GM06990 (cell line): ENCODE measurements at regions not wholly inside any gene's neighbourhood (a gene's known extent, or its start where the extent isn't known, plus 50 kb on each side); places are given as distances from the start of the nearest gene placed in this dataset.
"Not testable (repeated sequence)": the region's sequence is repeated elsewhere in the genome, so short reads cannot be mapped to it uniquely, and the experiment has no call there.

Experiments used
- DNase-seq: peaks from one replicate; pipeline ENCODE4 v3.0.0-alpha.2; 2011; ENCODE audit not compliant: insufficient read length; ENCODE audit errors: extremely low read depth
- H3K27me3 ChIP-seq: replicated peaks from 2 replicates; pipeline ENCODE4 v1.6.0; 2011; ENCODE audit warnings: low read length; ENCODE audit not compliant: control insufficient read depth, insufficient read depth
- H3K36me3 ChIP-seq: 2 replicates; pipeline ENCODE4 v1.5.1; 2011; ENCODE audit warnings: low read length; ENCODE audit not compliant: control insufficient read depth, insufficient read depth
- H3K4me3 ChIP-seq: replicated peaks from 2 replicates; pipeline ENCODE4 v1.5.1; 2011; ENCODE audit warnings: low read depth, mild to moderate bottlenecking, control low read depth, low read length
- TF ChIP-seq, protein P1 (sequence below): IDR thresholded peaks from 2 replicates; pipeline ENCODE4 v1.5.1; 2011; ENCODE audit warnings: low read length, control low read depth, mild to moderate bottlenecking, inconsistent platforms; ENCODE audit not compliant: insufficient read depth, poor library complexity, severe bottlenecking

DNA sequence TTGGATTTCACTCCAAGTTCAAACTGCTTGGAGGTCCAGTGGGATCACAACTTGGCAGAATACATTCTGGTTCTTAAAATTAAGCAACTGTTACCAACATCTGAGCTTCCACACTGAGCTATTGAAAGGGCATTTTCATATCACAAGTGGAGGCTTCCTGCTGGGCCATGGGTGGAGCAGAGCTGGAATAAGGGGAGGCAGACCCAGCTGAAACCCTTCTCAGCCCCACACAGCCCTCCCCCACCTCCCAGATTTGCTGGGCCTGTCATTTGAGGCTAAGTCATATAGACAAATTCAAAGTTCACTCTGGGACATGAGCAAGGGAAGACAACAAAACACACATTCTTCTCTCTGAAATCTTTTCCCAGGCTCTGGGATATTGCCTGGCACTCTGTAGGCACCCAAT, 79.9 kb downstream of the ACTL7B start:
- DNase-seq = no peak
- H3K27me3 ChIP-seq = no peaks in the 10 kb centered on the region
- H3K36me3 ChIP-seq = no peaks in the 10 kb centered on the region
- H3K4me3 ChIP-seq = no peak overlapping the region
- TF ChIP-seq, protein P1, sequence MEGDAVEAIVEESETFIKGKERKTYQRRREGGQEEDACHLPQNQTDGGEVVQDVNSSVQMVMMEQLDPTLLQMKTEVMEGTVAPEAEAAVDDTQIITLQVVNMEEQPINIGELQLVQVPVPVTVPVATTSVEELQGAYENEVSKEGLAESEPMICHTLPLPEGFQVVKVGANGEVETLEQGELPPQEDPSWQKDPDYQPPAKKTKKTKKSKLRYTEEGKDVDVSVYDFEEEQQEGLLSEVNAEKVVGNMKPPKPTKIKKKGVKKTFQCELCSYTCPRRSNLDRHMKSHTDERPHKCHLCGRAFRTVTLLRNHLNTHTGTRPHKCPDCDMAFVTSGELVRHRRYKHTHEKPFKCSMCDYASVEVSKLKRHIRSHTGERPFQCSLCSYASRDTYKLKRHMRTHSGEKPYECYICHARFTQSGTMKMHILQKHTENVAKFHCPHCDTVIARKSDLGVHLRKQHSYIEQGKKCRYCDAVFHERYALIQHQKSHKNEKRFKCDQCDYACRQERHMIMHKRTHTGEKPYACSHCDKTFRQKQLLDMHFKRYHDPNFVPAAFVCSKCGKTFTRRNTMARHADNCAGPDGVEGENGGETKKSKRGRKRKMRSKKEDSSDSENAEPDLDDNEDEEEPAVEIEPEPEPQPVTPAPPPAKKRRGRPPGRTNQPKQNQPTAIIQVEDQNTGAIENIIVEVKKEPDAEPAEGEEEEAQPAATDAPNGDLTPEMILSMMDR = no peak

DNA sequence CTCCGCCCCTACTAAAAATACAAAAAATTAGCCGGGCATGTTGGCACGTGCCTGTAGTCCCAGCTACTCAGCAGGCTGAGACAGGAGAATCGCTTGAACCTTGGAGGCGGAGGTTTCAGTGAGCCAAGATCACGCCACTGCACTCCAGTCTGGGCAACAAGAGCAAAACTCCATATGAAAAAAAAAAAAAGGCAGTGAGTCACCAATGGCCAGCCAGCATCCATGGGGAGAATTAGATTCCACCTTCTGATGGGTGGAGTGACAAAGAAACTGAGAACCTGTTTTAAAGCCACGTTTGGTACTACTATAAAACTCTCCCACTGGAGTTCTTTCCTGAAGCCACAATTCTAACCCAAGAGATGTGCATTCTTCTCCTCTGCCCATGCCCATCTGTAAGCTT, 81.7 kb downstream of the ACTL7B start:
- H3K4me3 ChIP-seq, H3K27me3 ChIP-seq, DNase-seq, H3K36me3 ChIP-seq: not testable (repeated sequence)

DNA sequence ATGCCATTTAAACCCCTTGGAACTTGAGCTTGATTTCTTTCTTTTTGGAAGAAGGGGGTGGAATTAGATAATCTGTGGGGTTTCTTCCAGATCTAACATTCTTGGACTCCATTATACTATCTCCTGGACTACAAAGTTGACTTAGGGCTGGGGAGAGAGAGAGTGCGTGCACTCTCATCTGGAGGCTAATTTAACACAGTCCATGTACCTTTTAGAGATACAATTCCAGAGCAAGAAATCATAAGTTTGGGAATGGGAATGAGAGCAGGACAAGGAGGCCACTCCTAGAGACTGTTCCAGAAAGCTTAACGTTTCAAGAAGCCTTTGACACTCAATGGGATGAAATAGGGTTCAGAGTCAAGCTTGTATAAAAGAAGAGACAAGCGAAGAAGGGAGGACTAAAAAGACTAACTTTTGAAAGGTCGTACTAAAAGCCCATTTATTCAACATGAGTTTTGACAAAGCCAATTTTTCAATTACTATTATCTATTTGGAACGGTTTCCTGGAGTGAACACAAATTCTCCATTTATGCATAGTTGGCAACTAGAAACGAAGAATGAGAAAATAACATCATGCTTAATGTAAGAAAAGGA, 83.4 kb downstream of the ACTL7B start:
- no peak for DNase-seq
- TF ChIP-seq, protein P1 = no peak
- H3K36me3 ChIP-seq = no peaks in the 10 kb centered on the region
- no peaks in the 10 kb centered on the region for H3K27me3 ChIP-seq
- no peak overlapping the region for H3K4me3 ChIP-seq

DNA sequence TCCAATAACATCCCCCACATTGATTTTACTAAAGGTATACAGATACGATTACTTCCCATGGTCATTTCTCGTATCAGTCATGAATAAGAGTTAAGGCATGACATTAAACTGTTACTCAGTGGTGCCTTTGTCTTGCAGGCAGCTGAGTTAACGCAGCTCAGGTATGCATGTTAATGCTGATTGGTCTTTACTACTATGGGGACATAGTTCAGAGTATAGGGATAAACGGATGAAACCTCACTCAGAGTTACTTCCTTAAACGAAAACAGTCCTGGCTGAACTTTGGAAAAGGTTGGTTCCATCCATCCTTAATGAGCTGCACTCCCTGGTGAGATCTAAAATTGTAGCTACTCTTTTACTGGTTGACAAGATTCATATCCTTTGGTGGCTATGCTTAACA, 87.0 kb downstream of the ACTL7B start:
- H3K4me3 ChIP-seq = no peak overlapping the region
- TF ChIP-seq, protein P1 = no peak
- no peaks in the 10 kb centered on the region for H3K27me3 ChIP-seq
- DNase-seq = no peak
- no peaks in the 10 kb centered on the region for H3K36me3 ChIP-seq

DNA sequence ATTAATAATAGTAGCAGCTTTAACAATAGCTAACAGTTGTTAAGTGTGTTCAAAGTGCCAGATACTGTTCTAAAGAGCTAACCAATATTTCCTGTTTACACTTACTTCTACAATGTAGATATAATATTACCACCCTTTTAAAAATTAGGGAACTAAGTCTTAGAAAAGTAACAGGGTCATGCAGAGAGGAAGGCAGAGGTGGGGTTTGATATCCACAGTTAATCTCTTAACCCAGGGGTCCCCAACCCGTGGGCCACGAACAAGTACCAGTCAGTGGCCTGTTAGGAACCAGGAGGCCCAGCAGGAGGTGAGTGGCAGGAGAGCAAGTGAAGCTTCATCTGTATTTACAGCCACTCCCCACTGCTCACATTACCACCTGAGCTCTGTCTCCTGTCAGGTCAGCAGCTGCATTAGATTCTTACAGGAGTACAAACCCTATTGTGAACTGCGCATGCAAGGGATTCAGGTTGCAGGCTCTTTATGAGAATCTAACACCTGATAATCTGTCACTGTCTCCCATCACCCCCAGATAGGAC, 89.1 kb downstream of the ACTL7B start:
- TF ChIP-seq, protein P1 = no peak
- no peak for DNase-seq
- Histone ChIP-seq H3K4me3 (no peak overlapping the region), H3K27me3 (no peaks in the 10 kb centered on the region; the same call in 1 of the 2 replicates), H3K36me3 (no peaks in the 10 kb centered on the region)

DNA sequence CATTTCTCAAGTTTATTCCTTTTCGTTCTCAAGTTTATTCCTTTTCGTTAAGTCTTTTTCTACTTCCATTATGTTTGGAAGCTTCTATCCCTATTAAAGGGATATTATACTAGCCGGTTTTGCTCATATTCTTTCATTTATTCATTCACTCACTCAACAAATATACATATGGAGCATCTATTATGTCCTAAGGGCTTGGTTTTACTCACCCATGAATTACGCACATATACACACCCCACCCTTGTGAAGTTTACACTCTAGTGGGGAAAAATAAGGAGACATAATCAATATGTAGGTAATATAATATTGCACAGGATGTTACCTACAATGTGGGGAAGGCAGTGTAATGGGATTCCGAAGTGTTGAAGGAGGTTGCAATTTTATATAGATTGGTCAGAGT, 90.5 kb downstream of the ACTL7B start:
- no peaks in the 10 kb centered on the region; the same call in 1 of the 2 replicates for H3K27me3 ChIP-seq
- TF ChIP-seq, protein P1 = no peak
- DNase-seq = no peak
- no peak overlapping the region for H3K4me3 ChIP-seq
- H3K36me3 ChIP-seq = no peaks in the 10 kb centered on the region
